GM04504 (cell line): ENCODE measurements at regions not wholly inside any gene's neighbourhood (a gene's known extent, or its start where the extent isn't known, plus 50 kb on each side); places are given as distances from the start of the nearest gene placed in this dataset.
A peak's percentile ranks its signal among the peaks of the same experiment; 100 is the strongest.

Experiments used
- DNase-seq: peaks from one replicate; pipeline ENCODE4 v3.0.0-alpha.2; 2012; ENCODE audit warnings: low read depth

GRCh38 chr14:80378084-80378690 is 166.9 kb upstream of the DIO2 start:
- no peak for DNase-seq

DNA sequence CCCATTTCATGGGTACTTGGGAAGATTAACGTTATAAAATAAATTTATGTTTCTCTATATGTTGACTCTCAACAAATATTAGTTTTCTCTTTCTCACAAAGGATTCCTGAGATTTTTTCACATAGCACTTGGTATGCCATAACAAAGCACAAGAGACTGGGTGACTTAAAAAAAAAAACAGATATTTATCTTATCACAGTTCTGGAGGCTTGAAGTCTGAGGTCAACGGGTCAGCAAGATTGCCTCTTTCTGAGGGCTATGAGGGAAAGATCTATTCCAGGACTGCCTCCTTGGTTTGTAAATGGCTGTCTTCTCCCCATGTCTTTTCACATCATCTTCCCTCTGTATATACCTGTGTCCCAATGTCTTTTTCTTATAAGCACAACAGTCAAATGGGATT is 153.5 kb upstream of the DIO2 start:
- DNase-seq, result no peak

- DNase-seq, result no peak
Observed at GRCh38 chr14:80364274-80364673, 153.0 kb upstream of the DIO2 start.

GRCh38 chr14:80358112-80358511 is 146.8 kb upstream of the DIO2 start:
- no peak for DNase-seq

DNA sequence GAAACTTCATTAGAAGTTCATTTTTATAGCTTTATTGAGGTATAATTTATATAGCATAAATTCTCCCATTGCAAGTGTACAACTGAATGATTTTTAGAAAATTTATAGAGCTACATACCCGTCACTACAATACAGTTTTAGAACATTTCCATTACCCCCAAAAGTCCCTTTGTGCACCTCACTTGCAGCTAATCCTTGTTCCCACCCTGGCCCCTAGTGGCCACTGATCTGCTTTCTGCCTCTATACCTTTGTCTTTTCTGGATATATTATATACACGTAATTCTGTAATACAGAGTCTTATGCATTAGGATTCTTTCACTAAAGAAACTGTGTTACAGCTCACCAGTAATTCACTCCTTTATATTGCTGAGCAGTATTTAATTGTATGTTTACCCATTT is 145.1 kb upstream of the DIO2 start:
- DNase-seq, result no peak

- no peak for DNase-seq
Observed at GRCh38 chr14:80354860-80355581, 143.7 kb upstream of the DIO2 start.

GRCh38 chr14:80352471-80352870 is 141.2 kb upstream of the DIO2 start:
- DNase-seq, result no peak

DNA sequence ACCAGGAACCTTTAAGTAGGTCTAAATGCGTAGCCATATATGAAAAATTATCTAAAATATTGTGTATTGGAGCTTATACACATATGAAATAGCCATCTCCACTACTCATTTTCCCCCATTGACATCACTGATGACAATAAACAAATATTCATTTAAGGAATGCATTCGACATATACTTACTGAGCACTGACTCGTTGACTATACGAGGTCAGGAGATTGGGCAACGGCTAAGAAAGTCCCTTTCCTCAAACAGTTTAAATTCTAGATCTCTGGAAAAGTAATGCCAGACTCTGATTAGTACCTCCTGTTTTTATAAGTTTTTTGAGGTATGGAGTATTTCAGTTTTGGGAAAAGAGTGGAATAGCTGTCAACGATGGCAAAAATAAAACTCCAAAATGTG is 139.4 kb upstream of the DIO2 start:
- no peak for DNase-seq

- no peak for DNase-seq
Observed at GRCh38 chr14:80346395-80346794, 135.1 kb upstream of the DIO2 start.

GRCh38 chr14:80344208-80344607 is 132.9 kb upstream of the DIO2 start:
- no peak for DNase-seq

DNA sequence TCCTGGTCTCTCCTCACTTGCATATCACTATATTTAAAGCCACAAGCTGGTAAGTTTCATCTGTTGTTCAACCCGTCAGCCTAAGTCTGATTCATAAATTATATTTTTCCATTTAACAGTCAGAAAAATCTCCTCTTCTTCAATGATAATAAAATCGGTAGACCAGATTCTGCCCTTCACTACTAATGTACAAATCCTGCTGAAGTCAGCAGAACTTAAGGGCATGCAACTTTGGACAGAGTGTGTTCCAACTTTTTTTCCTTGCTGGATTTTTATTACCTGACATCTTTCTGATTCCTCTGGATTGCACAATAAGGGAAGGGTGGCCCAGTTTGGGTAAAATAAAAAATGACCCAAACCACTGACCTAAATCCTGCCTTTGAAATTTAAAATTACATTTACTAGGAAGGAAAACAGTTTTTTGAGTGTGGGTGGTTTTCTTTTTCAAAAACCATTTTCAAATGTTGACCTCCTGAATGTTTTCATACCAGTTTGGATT is 125.4 kb upstream of the DIO2 start:
- DNase-seq, result no peak

DNA sequence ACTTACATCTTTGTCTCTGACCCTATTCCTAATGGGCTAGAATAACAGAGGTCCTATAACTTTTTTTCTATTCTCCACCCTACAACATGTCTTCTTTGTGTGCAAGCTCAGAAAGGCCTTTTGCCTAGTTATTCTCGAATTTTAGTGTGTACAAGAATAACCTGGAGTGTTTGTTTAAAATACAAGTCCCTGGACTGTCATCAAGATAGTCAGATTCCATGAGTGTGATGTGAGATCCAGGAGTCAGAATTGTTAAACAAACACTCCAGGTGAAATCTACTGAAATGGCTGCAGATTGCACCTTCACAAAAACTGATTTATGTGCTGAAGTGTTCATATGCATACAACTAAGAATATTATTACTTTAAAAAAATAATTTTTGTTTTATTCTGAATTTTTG is 114.4 kb upstream of the DIO2 start:
- no peak for DNase-seq

GRCh38 chr14:80325112-80325511 is 113.8 kb upstream of the DIO2 start:
- no peak for DNase-seq

DNA sequence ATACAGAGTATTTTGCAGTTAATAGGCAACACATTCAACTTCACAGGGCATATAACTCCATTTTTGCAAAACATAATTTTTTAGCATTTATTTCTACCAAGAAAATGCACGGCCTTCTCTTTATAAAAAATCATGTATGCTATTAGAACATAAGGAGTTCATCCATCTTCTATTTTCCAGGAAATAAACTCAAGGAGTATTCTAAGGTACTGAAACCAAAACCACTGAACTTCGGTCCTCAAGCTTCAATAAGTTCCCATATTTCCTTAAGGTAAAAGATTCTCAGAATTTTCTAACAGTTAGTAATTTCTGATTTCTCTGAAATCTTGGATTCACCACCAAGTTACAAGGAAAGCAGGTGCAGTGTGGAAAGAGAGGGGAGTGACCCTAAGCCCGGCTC is 113.3 kb upstream of the DIO2 start:
- DNase-seq, result no peak

DNA sequence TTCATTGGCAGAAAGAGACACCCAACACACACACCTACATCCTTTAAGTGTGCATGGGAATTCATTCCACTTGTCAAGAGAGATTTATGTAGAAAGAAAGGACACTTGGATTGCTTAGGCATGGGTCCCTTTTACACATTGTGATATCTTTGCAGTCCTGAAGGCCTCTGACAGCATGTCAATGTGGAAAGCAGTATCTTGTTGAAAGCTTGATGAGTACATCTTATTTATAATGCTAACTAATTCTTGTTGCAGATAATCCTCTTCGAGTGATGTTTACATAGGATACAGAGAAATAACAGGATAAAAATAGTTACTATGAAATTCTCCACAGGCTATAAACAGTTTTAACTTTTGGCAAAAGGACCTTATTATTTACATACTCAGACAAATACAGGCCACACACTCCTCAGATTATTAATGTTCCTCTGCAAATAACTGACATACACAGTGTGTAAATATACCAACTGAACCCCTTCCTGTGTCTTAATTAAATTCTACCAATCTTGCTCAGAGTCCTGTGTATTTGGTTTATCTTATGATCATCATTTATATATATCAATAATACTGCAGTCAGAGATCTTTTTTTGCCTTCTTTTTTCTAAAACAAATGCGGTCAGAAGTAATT is 111.8 kb upstream of the DIO2 start:
- no peak for DNase-seq

DNA sequence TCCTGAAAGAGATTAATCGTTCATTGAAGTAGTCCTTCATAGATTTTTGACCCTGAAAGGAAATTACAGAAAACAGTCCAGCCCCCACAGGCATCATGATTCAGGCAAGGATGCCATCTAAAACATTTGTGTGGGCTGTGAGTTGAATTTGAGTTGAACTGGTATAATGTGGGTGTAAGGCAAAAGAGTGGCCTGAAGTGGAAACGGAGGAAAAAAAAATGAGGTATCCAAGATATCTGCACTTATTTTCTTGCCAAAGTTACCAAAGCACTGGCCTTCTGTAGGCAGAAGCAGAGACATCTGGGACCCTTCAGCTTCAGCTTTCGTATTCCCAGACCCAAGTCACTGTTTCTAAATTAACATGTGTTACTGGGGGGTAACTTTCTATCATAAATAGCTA is 105.1 kb upstream of the DIO2 start:
- no peak for DNase-seq

DNA sequence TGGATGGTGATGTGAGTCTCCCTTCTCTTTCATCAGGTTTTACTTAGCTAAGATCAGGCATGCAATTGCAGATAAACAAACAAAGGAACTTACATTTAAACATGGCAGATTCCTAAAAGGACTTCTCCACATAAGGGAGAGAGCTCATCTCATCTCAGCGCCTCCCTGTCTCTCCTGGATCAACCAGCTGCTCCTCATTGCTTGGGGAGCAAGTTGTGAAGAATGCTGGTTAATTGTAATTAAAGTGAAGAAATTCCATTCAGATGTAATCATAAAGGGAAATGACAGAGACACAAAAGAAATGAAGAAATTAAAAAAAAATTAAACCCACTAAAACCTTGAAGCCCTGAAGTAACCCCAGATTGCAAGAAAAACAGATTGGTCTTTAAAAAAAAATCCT is 104.4 kb upstream of the DIO2 start:
- no peak for DNase-seq

DNA sequence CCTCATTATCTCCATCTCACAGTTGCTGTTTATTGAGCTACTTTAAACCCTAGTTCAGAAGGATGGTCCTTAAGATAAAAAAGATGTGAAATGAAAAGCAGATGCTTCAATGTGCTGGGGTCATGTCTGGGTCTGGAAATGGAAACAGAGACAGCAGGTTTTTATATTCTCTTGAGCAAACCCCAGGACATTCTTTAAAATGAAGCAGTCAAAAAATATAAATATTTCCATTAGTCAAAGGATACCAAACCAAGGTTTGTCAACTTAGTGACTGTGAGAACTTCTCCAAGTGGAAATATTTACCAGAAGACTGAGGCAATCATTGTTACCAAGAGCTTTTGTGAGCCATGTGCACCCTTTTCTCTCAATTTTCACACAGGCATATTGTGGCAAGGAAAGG is 102.5 kb upstream of the DIO2 start:
- DNase-seq, result peak; percentile 18

DNA sequence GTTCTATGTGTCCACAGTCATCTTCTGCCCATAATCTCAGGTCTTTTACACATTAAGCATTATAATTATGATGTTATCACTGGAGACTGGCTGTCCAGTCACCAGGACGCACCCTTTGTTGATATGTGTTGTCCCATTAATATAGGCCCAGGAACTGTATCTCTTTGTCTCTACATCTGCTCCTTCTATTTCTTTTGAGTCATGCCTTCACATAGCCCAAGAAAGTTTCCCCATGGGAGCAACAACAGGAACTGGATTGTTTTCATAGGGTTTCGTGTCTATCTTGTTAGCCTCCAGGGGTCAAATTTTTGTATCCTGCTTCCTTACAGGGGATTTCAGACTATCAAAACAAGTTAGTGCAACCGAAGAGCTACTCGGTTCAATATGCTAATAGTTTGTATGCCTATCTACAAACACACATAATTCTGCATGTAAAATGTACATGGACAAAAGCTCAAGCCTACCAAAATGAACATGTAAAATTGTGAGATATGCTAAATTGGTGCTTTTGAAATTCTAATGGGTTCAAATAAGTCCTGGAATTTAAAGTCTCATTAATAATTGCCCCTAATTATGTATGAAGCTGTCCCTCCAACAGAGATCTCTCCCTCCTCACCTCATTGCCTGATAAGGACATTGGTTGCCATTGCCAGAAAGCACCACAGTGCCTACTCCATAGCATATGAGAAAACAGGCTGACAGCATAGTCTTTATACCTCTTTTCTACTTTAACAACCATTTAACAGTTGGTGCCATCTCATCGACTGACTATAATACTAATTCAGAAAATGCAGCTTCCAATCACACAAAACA is 99.8 kb upstream of the DIO2 start:
- no peak for DNase-seq

DNA sequence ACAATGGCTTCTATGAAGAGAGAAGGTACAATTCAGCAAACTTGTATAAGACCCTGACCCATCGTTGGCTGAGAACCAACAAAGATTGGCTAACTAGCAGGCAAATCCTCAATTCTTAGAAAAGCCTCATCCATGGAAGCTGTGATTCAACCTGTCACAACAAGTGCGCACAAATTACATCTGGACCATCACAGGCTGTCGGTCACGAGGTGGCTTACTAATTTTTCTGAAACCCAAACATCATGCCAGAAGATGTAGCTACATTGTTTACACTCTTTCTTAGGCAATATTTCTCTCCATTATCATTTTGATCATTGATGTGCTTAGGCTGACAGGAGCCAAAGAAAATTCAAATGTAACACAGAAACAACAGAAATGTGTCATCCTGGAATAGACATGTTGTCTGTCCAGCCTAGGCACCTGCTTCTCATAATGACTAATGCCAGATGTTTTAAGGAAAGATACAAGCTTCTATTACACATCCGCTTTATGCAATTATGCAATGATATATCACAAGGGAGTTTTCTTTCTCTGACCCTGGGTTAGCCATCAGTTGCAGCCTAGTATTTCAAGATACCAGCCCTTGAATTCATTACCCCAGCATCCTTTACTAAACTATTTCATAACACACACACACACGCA is 92.9 kb upstream of the DIO2 start:
- no peak for DNase-seq

GRCh38 chr14:80300351-80300750 is 89.0 kb upstream of the DIO2 start:
- DNase-seq, result no peak

- no peak for DNase-seq
Observed at GRCh38 chr14:80298491-80299017, 87.2 kb upstream of the DIO2 start.
